ENCODE measurements at regions not wholly inside any gene's neighbourhood (a gene's known extent, or its start where the extent isn't known, plus 50 kb on each side); places are given as distances from the start of the nearest gene placed in this dataset.

GRCh38 chr6:90722648-90723047 is 135.8 kb upstream of the MAP3K7 start:
- DNase-seq = no peak

- no peak for DNase-seq
Observed at GRCh38 chr6:90720404-90720803, 133.5 kb upstream of the MAP3K7 start.

- no peak for DNase-seq
Observed at GRCh38 chr6:90719321-90720195, 132.7 kb upstream of the MAP3K7 start.

- no peak for DNase-seq
Observed at GRCh38 chr6:90716376-90716775, 129.5 kb upstream of the MAP3K7 start.

- no peak for DNase-seq
Observed at GRCh38 chr6:90715093-90715655, 128.3 kb upstream of the MAP3K7 start.

GRCh38 chr6:90714319-90714718 is 127.4 kb upstream of the MAP3K7 start:
- no peak for DNase-seq

GRCh38 chr6:90712114-90712513 is 125.2 kb upstream of the MAP3K7 start:
- DNase-seq = no peak

- DNase-seq = no peak
Observed at GRCh38 chr6:90709431-90709996, 122.6 kb upstream of the MAP3K7 start.

- no peak for DNase-seq
Observed at GRCh38 chr6:90708206-90708737, 121.4 kb upstream of the MAP3K7 start.

- DNase-seq = no peak
Observed at GRCh38 chr6:90707246-90707645, 120.4 kb upstream of the MAP3K7 start.

GRCh38 chr6:90703336-90703735 is 116.5 kb upstream of the MAP3K7 start:
- DNase-seq = no peak

GRCh38 chr6:90701926-90702325 is 115.1 kb upstream of the MAP3K7 start:
- no peak for DNase-seq

GRCh38 chr6:90701146-90701781 is 114.4 kb upstream of the MAP3K7 start:
- DNase-seq = no peak

- no peak for DNase-seq
Observed at GRCh38 chr6:90695316-90695715, 108.4 kb upstream of the MAP3K7 start.

GRCh38 chr6:90694802-90695201 is 107.9 kb upstream of the MAP3K7 start:
- DNase-seq = no peak

GRCh38 chr6:90691823-90692222 is 105.0 kb upstream of the MAP3K7 start:
- DNase-seq = no peak

- no peak for DNase-seq
Observed at GRCh38 chr6:90689172-90689571, 102.3 kb upstream of the MAP3K7 start.

- DNase-seq = no peak
Observed at GRCh38 chr6:90687775-90688380, 101.0 kb upstream of the MAP3K7 start.

- DNase-seq = no peak
Observed at GRCh38 chr6:90681863-90682262, 95.0 kb upstream of the MAP3K7 start.

- no peak for DNase-seq
Observed at GRCh38 chr6:90678049-90678779, 91.3 kb upstream of the MAP3K7 start.

GRCh38 chr6:90677440-90677839 is 90.6 kb upstream of the MAP3K7 start:
- no peak for DNase-seq
